PFSK-1 (cell line): ENCODE measurements at regions not wholly inside any gene's neighbourhood (a gene's known extent, or its start where the extent isn't known, plus 50 kb on each side); places are given as distances from the start of the nearest gene placed in this dataset.

Source experiments
- FOXP2 ChIP-seq: optimal IDR thresholded peaks from 2 replicates; pipeline ENCODE3; 2011; ENCODE audit warnings: borderline replicate concordance, control low read depth, inconsistent platforms; ENCODE audit not compliant: insufficient read depth; ENCODE audit errors: extremely low read length, extremely low read depth
- POLR2AphosphoS5 ChIP-seq: IDR thresholded peaks from 2 replicates; pipeline ENCODE4 v1.6.1; 2012; ENCODE audit warnings: low read depth, mild to moderate bottlenecking, control low read depth, low read length, moderate library complexity
- REST ChIP-seq, 2 experiments: IDR thresholded peaks; 2 replicates each; pipeline versions ENCODE4 v1.6.1 to v1.8.0; 2011 to 2012; ENCODE audit warnings: low read depth in 2 of 2, low read length in 2 of 2, control low read depth in 1 of 2, inconsistent platforms in 1 of 2, mild to moderate bottlenecking in 1 of 2, moderate library complexity in 1 of 2; ENCODE audit not compliant: insufficient read depth in 1 of 2
- SIN3A ChIP-seq: IDR thresholded peaks from 2 replicates; pipeline ENCODE4 v1.6.1; 2012; ENCODE audit warnings: mild to moderate bottlenecking, low read length, moderate library complexity, borderline replicate concordance; ENCODE audit not compliant: insufficient read depth
- TAF1 ChIP-seq: IDR thresholded peaks from 2 replicates; pipeline ENCODE4 v1.6.1; 2012; ENCODE audit warnings: low read length, control low read depth, borderline replicate concordance; ENCODE audit not compliant: insufficient read depth

GRCh38 chr10:83680470-83680891, 458.8 kb upstream of the GHITM start:
- no peak for TF ChIP-seq POLR2AphosphoS5
- TF ChIP-seq TAF1: no peak
- no peak for TF ChIP-seq REST (IDR thresholded peaks at IDR 0.05; ENCODE audit: insufficient read depth in 1 of 2, low read depth in 2 of 2, low read length in 2 of 2)
- TF ChIP-seq FOXP2: no peak
- TF ChIP-seq SIN3A: no peak
